Neural cell (in vitro differentiated cells): ENCODE measurements at regions not wholly inside any gene's neighbourhood (a gene's known extent, or its start where the extent isn't known, plus 50 kb on each side); places are given as distances from the start of the nearest gene placed in this dataset.

Experiments
- H2AFZ ChIP-seq: fragments of 200-600, 300-800 bp; sonication (generic), shearing (Covaris generic); 2 replicates; pipeline ENCODE4 v1.6.0; 2014; ENCODE audit warnings: low read depth, mild to moderate bottlenecking, antibody characterized with exemption, low read length, moderate library complexity
- H3F3A ChIP-seq: fragments of 200-600 bp; shearing (Covaris generic); 2 replicates; pipeline ENCODE4 v1.6.1; 2016; ENCODE audit warnings: mild to moderate bottlenecking, moderate library complexity, mixed read lengths, antibody characterized with exemption, low read length; ENCODE audit not compliant: insufficient read depth, poor library complexity, severe bottlenecking
- H3K27ac ChIP-seq: fragments of 200-600, 300-800 bp; sonication (generic), shearing (Covaris generic); 2 replicates; pipeline ENCODE4 v1.5.1; 2014; ENCODE audit warnings: mild to moderate bottlenecking, low read length, moderate library complexity
- H3K27me3 ChIP-seq: fragments of 300-800, 200-600 bp; sonication (generic), shearing (Covaris generic); 2 replicates; pipeline ENCODE4 v1.6.0; 2014; ENCODE audit warnings: mild to moderate bottlenecking, low read depth, low read length, moderate library complexity; ENCODE audit not compliant: insufficient read depth
- H3K36me3 ChIP-seq: fragments of 300-800, 200-600 bp; sonication (generic), shearing (Covaris generic); 2 replicates; pipeline ENCODE4 v1.5.1; 2014; ENCODE audit warnings: mild to moderate bottlenecking, antibody characterized with exemption, low read length, moderate library complexity; ENCODE audit not compliant: insufficient read depth
- H3K4me2 ChIP-seq: fragments of 300-800, 200-600 bp; sonication (generic), shearing (Covaris generic); 2 replicates; pipeline ENCODE4 v1.6.0; 2014; ENCODE audit warnings: mild to moderate bottlenecking, low read length
- H3K4me3 ChIP-seq: fragments of 300-800, 200-600 bp; sonication (generic), shearing (Covaris generic); 2 replicates; pipeline ENCODE4 v1.5.1; 2014; ENCODE audit warnings: mild to moderate bottlenecking, low read length, moderate library complexity
- H3K79me2 ChIP-seq: fragments of 200-600 bp; shearing (Covaris generic); replicated peaks from 2 replicates; pipeline ENCODE4 v1.6.0; 2014; ENCODE audit warnings: mild to moderate bottlenecking, low read length, moderate library complexity; ENCODE audit not compliant: insufficient read depth
- H3K9ac ChIP-seq: fragments of 300-800, 200-600 bp; sonication (generic), shearing (Covaris generic); 2 replicates; pipeline ENCODE4 v1.6.1; 2016; ENCODE audit warnings: mild to moderate bottlenecking, low read length, mixed read lengths
- H3K9me2 ChIP-seq: fragments of 200-600 bp; shearing (Covaris generic); 2 replicates; pipeline ENCODE4 v1.6.1; 2016; ENCODE audit warnings: mild to moderate bottlenecking, low read length, mixed read lengths; ENCODE audit not compliant: insufficient read depth
- H3K9me3 ChIP-seq: fragments of 200-600, 300-800 bp; sonication (generic), shearing (Covaris generic); 2 replicates; pipeline ENCODE4 v1.6.1; 2016; ENCODE audit warnings: mild to moderate bottlenecking, mixed run types, low read length, moderate library complexity, mixed read lengths
- H4K20me1 ChIP-seq: fragments of 200-600 bp; shearing (Covaris generic); 2 replicates; pipeline ENCODE4 v1.6.1; 2016; ENCODE audit warnings: mild to moderate bottlenecking, mixed run types; ENCODE audit not compliant: insufficient read depth
- CTCF ChIP-seq: fragments of 450-650 bp; IDR thresholded peaks from 2 replicates; pipeline ENCODE4 v1.5.1; 2014; ENCODE audit warnings: antibody characterized with exemption, mild to moderate bottlenecking, moderate library complexity; ENCODE audit not compliant: poor library complexity, severe bottlenecking
- EP300 ChIP-seq: fragments of 450-650 bp; conservative IDR thresholded peaks from 2 replicates; pipeline ENCODE4 v1.6.1; 2014; ENCODE audit warnings: antibody characterized with exemption, mild to moderate bottlenecking, moderate library complexity; ENCODE audit not compliant: poor library complexity, severe bottlenecking
- EZH2 ChIP-seq: fragments of 200-600, 300-800 bp; shearing (Covaris generic), sonication (generic); IDR thresholded peaks from 2 replicates; pipeline ENCODE4 v1.6.1; 2014; ENCODE audit warnings: antibody characterized with exemption, low read length, borderline replicate concordance, mild to moderate bottlenecking; ENCODE audit not compliant: insufficient read depth, poor library complexity, severe bottlenecking
- MXI1 ChIP-seq: fragments of 450-650 bp; conservative IDR thresholded peaks from 2 replicates; pipeline ENCODE4 v1.6.1; 2014; ENCODE audit warnings: antibody characterized with exemption, mild to moderate bottlenecking; ENCODE audit not compliant: poor library complexity, severe bottlenecking
- POLR2AphosphoS5 ChIP-seq: IDR thresholded peaks from 2 replicates; pipeline ENCODE4 v1.6.1; 2012
- RAD21 ChIP-seq: fragments of 450-650 bp; conservative IDR thresholded peaks from 2 replicates; pipeline ENCODE4 v1.6.1; 2014; ENCODE audit warnings: antibody characterized with exemption, mild to moderate bottlenecking, moderate library complexity
- REST ChIP-seq: IDR thresholded peaks from 2 replicates; pipeline ENCODE4 v1.6.1; 2012; ENCODE audit warnings: borderline replicate concordance
- SMC3 ChIP-seq: fragments of 450-650 bp; conservative IDR thresholded peaks from 2 replicates; pipeline ENCODE4 v1.6.1; 2014; ENCODE audit warnings: antibody characterized with exemption, mild to moderate bottlenecking, moderate library complexity; ENCODE audit not compliant: poor library complexity
- TAF1 ChIP-seq: IDR thresholded peaks from 2 replicates; pipeline ENCODE4 v1.6.1; 2012; ENCODE audit warnings: low read depth

- no peak overlapping the region for H2AFZ ChIP-seq
- no peaks in the 10 kb centered on the region for H3K79me2 ChIP-seq
- TF ChIP-seq EZH2 (no peak), EP300 (no peak), MXI1 (no peak), POLR2AphosphoS5 (no peak), RAD21 (no peak), REST (no peak), TAF1 (no peak), SMC3 (no peak), CTCF (no peak)
- H3K9me2 ChIP-seq = no peaks in the 10 kb centered on the region
- no peaks in the 10 kb centered on the region for H3K9me3 ChIP-seq
- H4K20me1 ChIP-seq = no peaks in the 10 kb centered on the region
- no peak overlapping the region for H3K27ac ChIP-seq
- H3K4me3 ChIP-seq = no peak overlapping the region
- no peaks in the 10 kb centered on the region for H3K36me3 ChIP-seq
- H3K4me2 ChIP-seq = no peak overlapping the region
- no peak overlapping the region for H3K9ac ChIP-seq
- H3K27me3 ChIP-seq = no peaks in the 10 kb centered on the region
- H3F3A ChIP-seq = no peaks in the 10 kb centered on the region
Observed at GRCh38 chr11:30109774-30110173, 92.9 kb upstream of the KCNA4 start.

- Histone ChIP-seq H3K9me2 (no peaks in the 10 kb centered on the region), H3K9ac (no peak overlapping the region), H3K79me2 (no peaks in the 10 kb centered on the region), H3F3A (peaks cover 2% of the 10 kb centered on the region), H4K20me1 (no peaks in the 10 kb centered on the region), H3K27me3 (no peaks in the 10 kb centered on the region), H2AFZ (no peak overlapping the region), H3K9me3 (no peaks in the 10 kb centered on the region), H3K4me2 (no peak overlapping the region), H3K36me3 (no peaks in the 10 kb centered on the region), H3K27ac (no peak overlapping the region), H3K4me3 (no peak overlapping the region)
- TF ChIP-seq MXI1 (no peak), TAF1 (no peak), RAD21 (no peak), REST (no peak), EZH2 (no peak), EP300 (no peak), POLR2AphosphoS5 (no peak), CTCF (no peak), SMC3 (no peak)
Observed at GRCh38 chr11:30110691-30111090, 93.9 kb upstream of the KCNA4 start.
